ENCODE measurements at regions not wholly inside any gene's neighbourhood (a gene's known extent, or its start where the extent isn't known, plus 50 kb on each side); places are given as distances from the start of the nearest gene placed in this dataset.
"Not testable (repeated sequence)": the region's sequence is repeated elsewhere in the genome, so short reads cannot be mapped to it uniquely, and the experiment has no call there.

- DNase-seq; H3K9me3 ChIP-seq; H3K36me3 Mint-ChIP-seq; H3K4me3 ChIP-seq (ENCODE audit: control insufficient read depth in 1 of 2, extremely low read depth in 1 of 2, low read length in 1 of 2); H3K4me1 Mint-ChIP-seq; H3K27ac ChIP-seq (ENCODE audit: low read length); H3K4me1 ChIP-seq (ENCODE audit: control insufficient read depth in 1 of 2, extremely low read depth in 1 of 2, insufficient read depth in 2 of 2, low read length in 2 of 2); H3K4me3 Mint-ChIP-seq; H3K27ac Mint-ChIP-seq; H3K27me3 Mint-ChIP-seq; ATAC-seq (replicated peaks in 1 of 4); H3K36me3 ChIP-seq (ENCODE audit: control insufficient read depth in 2 of 2, extremely low read depth in 1 of 2, insufficient read depth in 1 of 2, low read length in 1 of 2); H3K27me3 ChIP-seq (replicated peaks in 1 of 2; ENCODE audit: control insufficient read depth in 2 of 2, extremely low read depth in 1 of 2, insufficient read depth in 2 of 2, low read length in 1 of 2); H3K9me3 Mint-ChIP-seq; CTCF ChIA-PET; POLR2A ChIA-PET: not testable (repeated sequence)
- WGBS (ENCODE audit: insufficient coverage), result 92% methylated on average over 3 of the region's 5 CpGs
These were observed 62.8 kb downstream of the ARHGAP11B start for GRCh38 chr15:30688684-30689083.

- H3K9me3 ChIP-seq; H3K4me1 ChIP-seq (ENCODE audit: control insufficient read depth in 1 of 2, extremely low read depth in 1 of 2, insufficient read depth in 2 of 2, low read length in 2 of 2); H3K4me3 ChIP-seq (ENCODE audit: control insufficient read depth in 1 of 2, extremely low read depth in 1 of 2, low read length in 1 of 2); POLR2A ChIA-PET; DNase-seq; ATAC-seq (replicated peaks in 1 of 4); H3K4me1 Mint-ChIP-seq; H3K4me3 Mint-ChIP-seq; H3K27ac ChIP-seq (ENCODE audit: low read length); H3K27me3 Mint-ChIP-seq; H3K36me3 Mint-ChIP-seq; H3K27ac Mint-ChIP-seq; H3K36me3 ChIP-seq (ENCODE audit: control insufficient read depth in 2 of 2, extremely low read depth in 1 of 2, insufficient read depth in 1 of 2, low read length in 1 of 2); CTCF ChIA-PET; H3K27me3 ChIP-seq (replicated peaks in 1 of 2; ENCODE audit: control insufficient read depth in 2 of 2, extremely low read depth in 1 of 2, insufficient read depth in 2 of 2, low read length in 1 of 2); H3K9me3 Mint-ChIP-seq: not testable (repeated sequence)
- WGBS (ENCODE audit: insufficient coverage), result no CpG with 5 or more reads among the region's 2 CpGs
These were observed 64.2 kb downstream of the ARHGAP11B start for GRCh38 chr15:30690153-30690552.

- H3K36me3 ChIP-seq (ENCODE audit: control insufficient read depth in 2 of 2, extremely low read depth in 1 of 2, insufficient read depth in 1 of 2, low read length in 1 of 2); H3K4me3 Mint-ChIP-seq; ATAC-seq (replicated peaks in 1 of 4); H3K4me3 ChIP-seq (ENCODE audit: control insufficient read depth in 1 of 2, extremely low read depth in 1 of 2, low read length in 1 of 2); H3K27me3 Mint-ChIP-seq; CTCF ChIA-PET; H3K36me3 Mint-ChIP-seq; H3K27ac ChIP-seq (ENCODE audit: low read length); H3K9me3 ChIP-seq; POLR2A ChIA-PET; H3K27me3 ChIP-seq (replicated peaks in 1 of 2; ENCODE audit: control insufficient read depth in 2 of 2, extremely low read depth in 1 of 2, insufficient read depth in 2 of 2, low read length in 1 of 2); H3K4me1 ChIP-seq (ENCODE audit: control insufficient read depth in 1 of 2, extremely low read depth in 1 of 2, insufficient read depth in 2 of 2, low read length in 2 of 2); H3K27ac Mint-ChIP-seq; H3K9me3 Mint-ChIP-seq; DNase-seq; H3K4me1 Mint-ChIP-seq: not testable (repeated sequence)
- WGBS (ENCODE audit: insufficient coverage), result no CpG with 5 or more reads among the region's 3 CpGs
These were observed 69.9 kb downstream of the ARHGAP11B start for GRCh38 chr15:30695811-30696210.

- DNase-seq (peak in 1 of 35 experiments; percentile 7), ATAC-seq (replicated peaks in 1 of 4) (peak; percentile 41 to 72 (median 54))
- H3K27ac Mint-ChIP-seq, result peak overlapping the region in 1 of 2 donors; percentile 80
- H3K4me1 ChIP-seq (ENCODE audit: control insufficient read depth in 1 of 2, extremely low read depth in 1 of 2, insufficient read depth in 2 of 2, low read length in 2 of 2); H3K9me3 Mint-ChIP-seq; H3K36me3 Mint-ChIP-seq; H3K9me3 ChIP-seq; H3K4me1 Mint-ChIP-seq; H3K27me3 ChIP-seq (replicated peaks in 1 of 2; ENCODE audit: control insufficient read depth in 2 of 2, extremely low read depth in 1 of 2, insufficient read depth in 2 of 2, low read length in 1 of 2); H3K36me3 ChIP-seq (ENCODE audit: control insufficient read depth in 2 of 2, extremely low read depth in 1 of 2, insufficient read depth in 1 of 2, low read length in 1 of 2); H3K27me3 Mint-ChIP-seq; H3K4me3 ChIP-seq (ENCODE audit: control insufficient read depth in 1 of 2, extremely low read depth in 1 of 2, low read length in 1 of 2); H3K4me3 Mint-ChIP-seq; POLR2A ChIA-PET; CTCF ChIA-PET; H3K27ac ChIP-seq (ENCODE audit: low read length): not testable (repeated sequence)
- 85% methylated on average over 3 of the region's 15 CpGs for WGBS (ENCODE audit: insufficient coverage)
These were observed 70.7 kb downstream of the ARHGAP11B start for GRCh38 chr15:30696439-30697314.

GRCh38 chr15:30697315-30697685 is 71.4 kb downstream of the ARHGAP11B start:
- H3K27me3 ChIP-seq (replicated peaks in 1 of 2; ENCODE audit: control insufficient read depth in 2 of 2, extremely low read depth in 1 of 2, insufficient read depth in 2 of 2, low read length in 1 of 2); H3K4me1 ChIP-seq (ENCODE audit: control insufficient read depth in 1 of 2, extremely low read depth in 1 of 2, insufficient read depth in 2 of 2, low read length in 2 of 2); H3K27ac Mint-ChIP-seq; H3K27ac ChIP-seq (ENCODE audit: low read length); H3K9me3 ChIP-seq; H3K4me1 Mint-ChIP-seq; H3K4me3 ChIP-seq (ENCODE audit: control insufficient read depth in 1 of 2, extremely low read depth in 1 of 2, low read length in 1 of 2); H3K36me3 ChIP-seq (ENCODE audit: control insufficient read depth in 2 of 2, extremely low read depth in 1 of 2, insufficient read depth in 1 of 2, low read length in 1 of 2); H3K9me3 Mint-ChIP-seq; CTCF ChIA-PET; H3K36me3 Mint-ChIP-seq; H3K27me3 Mint-ChIP-seq; POLR2A ChIA-PET; H3K4me3 Mint-ChIP-seq: not testable (repeated sequence)
- DNase-seq (peak in 1 of 35 experiments; percentile 13), ATAC-seq (replicated peaks in 1 of 4) (peak; percentile 65 to 89 (median 80))
- no CpG with 5 or more reads among the region's 3 CpGs for WGBS (ENCODE audit: insufficient coverage)

- POLR2A ChIA-PET, CTCF ChIA-PET: not testable (repeated sequence)
- WGBS (ENCODE audit: insufficient coverage), result no CpG with 5 or more reads among the region's 7 CpGs
These were observed 74.2 kb downstream of the ARHGAP11B start for GRCh38 chr15:30700006-30700597.

More at GRCh38 chr15:30700006-30700597, 74.2 kb downstream of the ARHGAP11B start:
- not testable (repeated sequence) for ATAC-seq (replicated peaks in 1 of 4); H3K9me3 Mint-ChIP-seq; H3K27me3 Mint-ChIP-seq; H3K4me1 ChIP-seq (ENCODE audit: control insufficient read depth in 1 of 2, extremely low read depth in 1 of 2, insufficient read depth in 2 of 2, low read length in 2 of 2); DNase-seq; H3K4me1 Mint-ChIP-seq; H3K36me3 Mint-ChIP-seq; H3K9me3 ChIP-seq; H3K4me3 ChIP-seq (ENCODE audit: control insufficient read depth in 1 of 2, extremely low read depth in 1 of 2, low read length in 1 of 2); H3K36me3 ChIP-seq (ENCODE audit: control insufficient read depth in 2 of 2, extremely low read depth in 1 of 2, insufficient read depth in 1 of 2, low read length in 1 of 2); H3K27me3 ChIP-seq (replicated peaks in 1 of 2; ENCODE audit: control insufficient read depth in 2 of 2, extremely low read depth in 1 of 2, insufficient read depth in 2 of 2, low read length in 1 of 2); H3K4me3 Mint-ChIP-seq; H3K27ac ChIP-seq (ENCODE audit: low read length); H3K27ac Mint-ChIP-seq

Measured in T-cell (primary cell).